Loucy (cell line): ENCODE measurements at regions not wholly inside any gene's neighbourhood (a gene's known extent, or its start where the extent isn't known, plus 50 kb on each side); places are given as distances from the start of the nearest gene placed in this dataset.

Experiments
- CTCF ChIP-seq: fragments of 200-600 bp; sonication (generic); conservative IDR thresholded peaks from 2 replicates; pipeline ENCODE4 v1.5.1; 2014; ENCODE audit warnings: mild to moderate bottlenecking, antibody characterized with exemption, low read length
- EZH2phosphoT487 ChIP-seq: fragments of 200-600 bp; IDR thresholded peaks from 2 replicates; pipeline ENCODE4 v1.6.1; 2018; ENCODE audit warnings: antibody characterized with exemption, mild to moderate bottlenecking, moderate library complexity, borderline replicate concordance

- no peak for TF ChIP-seq CTCF
- no peak for TF ChIP-seq EZH2phosphoT487
These were observed 2030.7 kb upstream of the CDH9 start for GRCh38 chr5:29069104-29069402.
